ENCODE measurements at regions not wholly inside any gene's neighbourhood (a gene's known extent, or its start where the extent isn't known, plus 50 kb on each side); places are given as distances from the start of the nearest gene placed in this dataset.

DNA sequence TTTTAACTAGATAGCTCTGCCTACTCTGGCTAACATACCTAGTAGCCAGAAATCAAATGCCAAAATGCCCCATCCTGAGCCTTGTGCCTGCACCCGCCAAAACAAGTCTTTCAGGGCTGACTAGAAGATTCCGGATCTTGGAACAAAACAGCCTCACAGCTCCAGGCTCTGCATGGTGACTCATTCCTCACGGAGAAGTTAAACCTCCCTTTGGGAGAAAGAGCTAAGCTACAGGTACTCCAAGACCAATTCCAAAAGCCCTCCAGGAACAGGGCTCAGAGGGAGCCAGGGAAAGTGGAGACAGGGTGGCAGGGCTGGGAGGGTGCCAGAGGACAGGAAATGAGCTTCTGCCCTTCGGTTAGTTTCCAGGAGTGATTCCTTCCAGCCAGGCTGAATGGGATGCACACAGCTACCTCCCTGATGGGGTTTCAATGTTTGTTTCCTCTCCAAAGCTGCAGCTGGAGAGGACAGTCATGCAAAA lies 295.6 kb downstream of the TNS1 start:
- no peak for DNase-seq (ENCODE audit: low read depth, low spot score)
- no TSS peak for BruUV-seq (replicated peaks)
- Histone ChIP-seq H3K27ac (ENCODE audit: low read length) (no peak overlapping the region), H3K4me3 (ENCODE audit: low read depth in 2 of 2, low read length in 2 of 2) (no peak overlapping the region), H3K9me3 (ENCODE audit: control insufficient read depth, insufficient read depth, low read depth, low read length) (no peaks in the 10 kb centered on the region), H3K36me3 (ENCODE audit: control insufficient read depth, insufficient read depth, low read length) (no peaks in the 10 kb centered on the region), H3K4me1 (ENCODE audit: control insufficient read depth, insufficient read depth, low read length) (no peaks in the 10 kb centered on the region), H3K27me3 (ENCODE audit: control insufficient read depth, insufficient read depth, low read length) (peaks cover 3% of the 10 kb centered on the region; the same call in 1 of the 2 replicates)
- TF ChIP-seq POLR2AphosphoS5 (IDR thresholded peaks at IDR 0.05; ENCODE audit: low read depth, low read length) (no peak), SIN3A (IDR thresholded peaks at IDR 0.05; ENCODE audit: borderline replicate concordance, insufficient read depth, low read depth, low read length) (no peak)
- TF ChIP-seq, protein P1, sequence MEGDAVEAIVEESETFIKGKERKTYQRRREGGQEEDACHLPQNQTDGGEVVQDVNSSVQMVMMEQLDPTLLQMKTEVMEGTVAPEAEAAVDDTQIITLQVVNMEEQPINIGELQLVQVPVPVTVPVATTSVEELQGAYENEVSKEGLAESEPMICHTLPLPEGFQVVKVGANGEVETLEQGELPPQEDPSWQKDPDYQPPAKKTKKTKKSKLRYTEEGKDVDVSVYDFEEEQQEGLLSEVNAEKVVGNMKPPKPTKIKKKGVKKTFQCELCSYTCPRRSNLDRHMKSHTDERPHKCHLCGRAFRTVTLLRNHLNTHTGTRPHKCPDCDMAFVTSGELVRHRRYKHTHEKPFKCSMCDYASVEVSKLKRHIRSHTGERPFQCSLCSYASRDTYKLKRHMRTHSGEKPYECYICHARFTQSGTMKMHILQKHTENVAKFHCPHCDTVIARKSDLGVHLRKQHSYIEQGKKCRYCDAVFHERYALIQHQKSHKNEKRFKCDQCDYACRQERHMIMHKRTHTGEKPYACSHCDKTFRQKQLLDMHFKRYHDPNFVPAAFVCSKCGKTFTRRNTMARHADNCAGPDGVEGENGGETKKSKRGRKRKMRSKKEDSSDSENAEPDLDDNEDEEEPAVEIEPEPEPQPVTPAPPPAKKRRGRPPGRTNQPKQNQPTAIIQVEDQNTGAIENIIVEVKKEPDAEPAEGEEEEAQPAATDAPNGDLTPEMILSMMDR (IDR thresholded peaks at IDR 0.05), result no peak
- TF ChIP-seq, protein P2, sequence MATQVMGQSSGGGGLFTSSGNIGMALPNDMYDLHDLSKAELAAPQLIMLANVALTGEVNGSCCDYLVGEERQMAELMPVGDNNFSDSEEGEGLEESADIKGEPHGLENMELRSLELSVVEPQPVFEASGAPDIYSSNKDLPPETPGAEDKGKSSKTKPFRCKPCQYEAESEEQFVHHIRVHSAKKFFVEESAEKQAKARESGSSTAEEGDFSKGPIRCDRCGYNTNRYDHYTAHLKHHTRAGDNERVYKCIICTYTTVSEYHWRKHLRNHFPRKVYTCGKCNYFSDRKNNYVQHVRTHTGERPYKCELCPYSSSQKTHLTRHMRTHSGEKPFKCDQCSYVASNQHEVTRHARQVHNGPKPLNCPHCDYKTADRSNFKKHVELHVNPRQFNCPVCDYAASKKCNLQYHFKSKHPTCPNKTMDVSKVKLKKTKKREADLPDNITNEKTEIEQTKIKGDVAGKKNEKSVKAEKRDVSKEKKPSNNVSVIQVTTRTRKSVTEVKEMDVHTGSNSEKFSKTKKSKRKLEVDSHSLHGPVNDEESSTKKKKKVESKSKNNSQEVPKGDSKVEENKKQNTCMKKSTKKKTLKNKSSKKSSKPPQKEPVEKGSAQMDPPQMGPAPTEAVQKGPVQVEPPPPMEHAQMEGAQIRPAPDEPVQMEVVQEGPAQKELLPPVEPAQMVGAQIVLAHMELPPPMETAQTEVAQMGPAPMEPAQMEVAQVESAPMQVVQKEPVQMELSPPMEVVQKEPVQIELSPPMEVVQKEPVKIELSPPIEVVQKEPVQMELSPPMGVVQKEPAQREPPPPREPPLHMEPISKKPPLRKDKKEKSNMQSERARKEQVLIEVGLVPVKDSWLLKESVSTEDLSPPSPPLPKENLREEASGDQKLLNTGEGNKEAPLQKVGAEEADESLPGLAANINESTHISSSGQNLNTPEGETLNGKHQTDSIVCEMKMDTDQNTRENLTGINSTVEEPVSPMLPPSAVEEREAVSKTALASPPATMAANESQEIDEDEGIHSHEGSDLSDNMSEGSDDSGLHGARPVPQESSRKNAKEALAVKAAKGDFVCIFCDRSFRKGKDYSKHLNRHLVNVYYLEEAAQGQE (IDR thresholded peaks at IDR 0.05; ENCODE audit: insufficient read depth in 1 of 2, low read depth in 2 of 2, low read length in 1 of 2), result no peak
- ChIA-PET POLR2A (no interaction called here), CTCF (no interaction called here)
- ATAC-seq, result no peak
- intact Hi-C loops (cut with micrococcal nuclease; ENCODE audit: unreplicated experiment) (no loop called here), in situ Hi-C loops (cut with HindIII; ENCODE audit: low pct_unique_long_range_greater_than_20kb, low sequenced_read_pairs) (no loop called here)

DNA sequence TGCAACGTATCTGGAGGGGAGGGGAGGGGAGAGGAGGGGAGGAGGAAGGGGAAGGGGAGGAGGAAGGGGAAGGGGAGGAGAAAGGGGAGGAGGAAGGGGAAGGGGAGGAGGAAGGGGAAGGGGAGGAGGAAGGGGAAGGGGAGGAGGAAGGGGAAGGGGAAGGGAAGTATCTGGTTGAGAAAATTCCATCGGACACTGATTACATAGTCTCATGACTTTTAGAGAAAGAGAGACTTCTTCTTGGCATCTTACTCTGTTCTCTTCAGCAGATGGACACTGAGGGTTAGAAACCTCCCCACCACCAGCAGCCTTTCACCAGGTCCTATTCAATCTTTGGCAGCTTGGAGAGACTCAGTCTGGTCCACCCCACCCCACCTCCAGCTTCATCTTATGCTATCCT lies 296.3 kb downstream of the TNS1 start:
- H3K9me3 ChIP-seq (ENCODE audit: control insufficient read depth, insufficient read depth, low read depth, low read length), result no peaks in the 10 kb centered on the region
- no peak overlapping the region for H3K27ac ChIP-seq (ENCODE audit: low read length)
- TF ChIP-seq, protein P2 (IDR thresholded peaks at IDR 0.05; ENCODE audit: insufficient read depth in 1 of 2, low read depth in 2 of 2, low read length in 1 of 2), result no peak
- TF ChIP-seq, protein P1 (IDR thresholded peaks at IDR 0.05), result no peak
- TF ChIP-seq SIN3A (IDR thresholded peaks at IDR 0.05; ENCODE audit: borderline replicate concordance, insufficient read depth, low read depth, low read length), result no peak
- TF ChIP-seq TCF7L2 (IDR thresholded peaks at IDR 0.05; ENCODE audit: low read depth, low read length), result no peak
- TF ChIP-seq POLR2AphosphoS5 (IDR thresholded peaks at IDR 0.05; ENCODE audit: low read depth, low read length), result no peak
- H3K27me3 ChIP-seq (ENCODE audit: control insufficient read depth, insufficient read depth, low read length), result peaks cover 3% of the 10 kb centered on the region; the same call in 1 of the 2 replicates
- H3K36me3 ChIP-seq (ENCODE audit: control insufficient read depth, insufficient read depth, low read length), result no peaks in the 10 kb centered on the region
- DNase-seq (ENCODE audit: low read depth, low spot score) (no peak), ATAC-seq (no peak)
- POLR2A ChIA-PET, result no interaction called here
- H3K4me1 ChIP-seq (ENCODE audit: control insufficient read depth, insufficient read depth, low read length), result no peaks in the 10 kb centered on the region
- BruUV-seq (replicated peaks), result no TSS peak
- CTCF ChIA-PET, result no interaction called here
- in situ Hi-C loops (cut with HindIII; ENCODE audit: low pct_unique_long_range_greater_than_20kb, low sequenced_read_pairs) (no loop called here), intact Hi-C loops (cut with micrococcal nuclease; ENCODE audit: unreplicated experiment) (no loop called here)
- no peak overlapping the region for H3K4me3 ChIP-seq (ENCODE audit: low read depth in 2 of 2, low read length in 2 of 2)

Measured in Panc1 (cell line).